HCEC 1CT (cell line): ENCODE measurements at regions not wholly inside any gene's neighbourhood (a gene's known extent, or its start where the extent isn't known, plus 50 kb on each side); places are given as distances from the start of the nearest gene placed in this dataset.

Experiments
- DNase-seq: peaks from one replicate; pipeline ENCODE4 v3.0.0-alpha.2; 2017

DNA sequence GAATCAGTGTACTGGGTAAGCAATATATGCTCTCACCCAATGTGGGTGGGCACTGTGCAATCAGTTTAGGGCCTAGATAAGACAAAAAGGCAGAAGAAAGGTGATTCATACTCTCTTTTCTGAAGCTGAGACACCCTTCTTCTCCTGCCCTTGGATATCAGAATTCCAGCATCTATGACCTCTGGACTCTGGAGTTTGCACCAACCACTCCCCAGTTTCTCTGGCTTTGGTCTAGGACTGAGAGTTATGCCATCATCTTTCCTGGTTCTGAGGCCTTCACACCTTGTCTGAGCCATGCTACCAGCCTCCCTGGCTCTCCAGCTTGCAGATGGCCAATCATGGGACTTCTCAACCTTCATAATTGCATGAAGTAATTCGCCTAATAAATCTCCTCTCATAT, 724.6 kb upstream of the TYRP1 start:
- DNase-seq, result no peak

DNA sequence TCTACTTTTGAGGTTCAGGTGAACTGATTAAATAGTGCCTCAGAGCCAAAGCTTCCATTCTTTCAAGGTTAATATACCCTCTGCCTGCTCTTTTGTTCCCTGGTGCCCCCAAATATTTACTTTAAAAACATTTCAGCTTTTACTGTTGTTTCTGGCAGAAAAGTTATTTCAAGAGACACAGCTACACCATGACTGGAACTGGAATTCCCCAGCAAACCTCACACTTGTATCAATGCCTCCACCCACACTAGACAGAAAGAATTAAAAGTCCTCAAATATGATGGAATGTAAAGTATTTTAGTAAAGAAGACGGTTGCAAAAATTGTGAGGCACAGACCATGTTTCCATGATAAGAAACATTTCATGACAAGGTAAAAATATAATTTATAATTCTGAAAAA, 720.2 kb upstream of the TYRP1 start:
- no peak for DNase-seq

DNA sequence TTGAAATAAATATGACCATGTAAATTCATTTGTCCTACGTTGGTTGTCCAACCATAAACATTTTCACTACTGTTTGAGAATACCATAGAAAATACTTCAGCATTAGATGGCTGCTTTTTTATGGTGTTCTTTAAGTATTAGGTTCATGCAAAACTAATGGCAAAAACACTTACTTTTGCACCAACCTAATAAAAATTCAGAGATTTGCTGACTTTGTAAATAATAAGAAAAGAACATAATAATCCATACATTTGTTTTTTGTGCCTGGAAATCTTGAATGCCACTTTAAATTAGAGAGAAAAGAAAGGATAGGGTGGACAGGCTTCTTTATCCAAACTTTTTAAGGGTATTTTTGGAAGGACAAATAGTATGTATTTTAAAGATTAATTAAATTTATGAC, 719.7 kb upstream of the TYRP1 start:
- DNase-seq, result no peak

DNA sequence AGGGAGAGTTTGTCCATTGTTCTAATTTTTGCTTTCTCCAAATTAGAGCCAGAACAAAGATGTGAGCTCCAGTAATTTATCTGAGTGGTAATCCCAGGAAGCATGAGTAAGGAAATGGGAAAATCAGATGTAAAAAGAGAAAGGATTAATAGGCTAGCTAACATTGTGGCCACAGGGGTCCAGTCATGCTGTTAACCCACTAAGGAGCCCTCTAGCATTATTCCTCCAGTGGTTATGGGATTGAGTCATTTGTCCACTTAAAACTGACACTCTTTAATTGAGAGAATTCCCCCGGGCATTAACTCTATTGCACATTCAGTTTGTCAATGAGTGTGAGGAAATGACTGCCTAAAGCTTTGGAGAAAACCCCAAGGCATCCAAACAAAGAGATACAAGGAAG, 700.3 kb upstream of the TYRP1 start:
- no peak for DNase-seq

DNA sequence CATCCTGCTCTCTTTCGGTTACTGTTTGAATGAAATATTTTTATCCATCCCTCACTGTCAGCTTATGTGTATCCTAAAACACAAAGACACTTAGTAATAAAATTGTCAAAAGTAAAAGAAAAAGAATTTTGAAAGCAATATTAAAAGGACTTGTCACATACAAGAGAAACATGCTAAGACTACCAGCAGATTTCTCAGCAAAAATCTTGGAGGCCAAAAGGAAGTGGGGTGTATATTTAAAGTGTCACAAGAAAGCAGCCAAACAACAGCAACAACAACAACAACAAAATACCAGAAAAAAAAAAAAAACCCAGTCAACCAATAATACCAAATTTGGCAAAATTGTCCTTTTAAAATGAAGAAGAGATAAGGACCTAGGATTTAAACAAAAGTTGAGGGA, 678.7 kb upstream of the TYRP1 start:
- DNase-seq, result no peak

DNA sequence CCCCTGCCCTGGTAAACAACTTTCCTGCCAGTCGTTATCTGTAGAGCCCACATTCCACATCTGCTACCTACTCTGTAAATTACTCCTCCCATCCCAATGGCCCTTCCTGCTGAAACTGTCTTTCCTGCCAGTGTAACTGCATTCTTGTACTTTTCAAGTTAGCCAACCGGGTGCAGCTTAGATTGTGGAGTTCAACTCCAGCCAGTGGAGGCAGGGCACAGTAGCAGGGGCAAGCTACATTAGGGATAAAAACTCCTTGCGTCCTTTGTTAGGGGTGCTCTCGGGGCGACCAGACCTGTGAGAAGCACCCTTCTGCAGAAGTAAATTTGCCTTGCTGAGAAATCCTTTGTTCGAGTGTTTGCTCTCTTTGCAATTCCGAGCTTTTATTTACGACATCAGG, 639.0 kb upstream of the TYRP1 start:
- no peak for DNase-seq

DNA sequence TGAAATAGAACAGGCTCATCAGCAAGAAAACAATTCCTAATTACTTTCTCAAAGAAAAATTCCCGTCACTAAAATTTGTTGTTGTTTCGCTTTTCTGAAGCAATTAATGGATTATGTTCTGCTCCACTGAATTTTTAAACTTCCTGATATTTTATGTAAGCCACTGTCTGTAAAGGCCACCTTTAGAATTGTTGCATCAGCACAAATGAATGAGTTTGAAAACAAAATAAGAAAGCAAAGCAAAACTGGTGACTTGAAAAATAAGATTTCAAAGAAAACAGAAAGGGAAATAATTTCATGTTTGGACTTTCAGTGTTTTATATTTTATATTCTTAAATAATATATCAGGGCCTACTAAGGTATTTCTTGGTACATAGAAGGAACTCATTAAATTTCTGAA, 636.3 kb upstream of the TYRP1 start:
- no peak for DNase-seq

DNA sequence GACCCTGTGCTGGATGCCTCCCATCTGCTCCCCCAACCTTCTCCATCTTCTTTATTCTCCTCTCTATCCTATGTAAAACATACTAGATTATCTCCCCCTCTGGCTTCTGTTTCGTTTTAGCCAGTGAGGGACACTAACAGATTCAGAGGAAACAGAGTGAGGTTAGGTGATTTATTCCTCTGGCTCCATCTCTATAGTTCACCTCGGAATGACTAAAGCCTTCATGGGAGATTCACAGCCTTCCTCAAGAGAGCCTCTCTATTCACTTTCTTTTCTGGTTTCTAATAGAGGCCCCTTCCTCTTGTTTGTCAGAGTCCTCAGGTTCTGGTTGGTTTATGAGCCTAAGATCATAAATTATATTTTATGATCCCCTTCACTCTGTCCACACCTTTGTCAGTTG, 633.1 kb upstream of the TYRP1 start:
- DNase-seq, result no peak

DNA sequence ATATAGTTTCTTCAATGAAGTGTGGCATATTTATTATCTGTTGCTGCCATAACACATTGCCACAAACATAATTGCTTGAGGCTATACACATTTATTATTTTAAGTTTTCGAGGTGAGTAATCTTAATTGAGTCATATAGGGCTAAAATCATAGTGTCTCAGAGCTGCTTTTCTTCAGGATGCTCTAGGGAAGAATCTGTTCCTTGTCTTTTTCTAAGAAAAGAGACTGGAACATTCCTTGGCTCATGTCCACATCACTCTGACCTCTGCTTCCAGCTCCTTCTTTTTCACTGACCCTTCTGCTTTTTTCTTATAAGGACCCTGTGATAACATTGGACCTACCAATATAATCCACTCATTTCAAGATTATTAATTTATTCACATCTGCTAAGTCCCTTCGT, 632.4 kb upstream of the TYRP1 start:
- DNase-seq, result no peak

DNA sequence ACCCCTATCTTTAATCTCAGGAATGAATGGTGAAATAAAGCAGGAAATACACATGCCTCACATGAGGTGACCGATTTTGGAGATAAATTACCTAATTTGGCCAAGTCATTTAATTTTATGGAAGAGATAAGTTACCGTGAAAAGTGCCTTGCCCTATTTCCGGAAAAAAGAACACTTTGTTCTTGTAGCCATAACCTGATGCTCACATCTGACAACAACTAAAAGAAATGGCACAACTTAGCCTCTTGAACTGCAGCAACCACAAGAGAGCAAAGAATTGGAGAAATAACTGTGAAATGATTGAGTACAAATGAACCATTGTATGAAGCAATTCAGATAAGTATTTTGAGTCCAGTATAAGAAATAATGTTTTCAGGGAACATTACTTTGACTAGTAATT, 628.1 kb upstream of the TYRP1 start:
- DNase-seq, result no peak

DNA sequence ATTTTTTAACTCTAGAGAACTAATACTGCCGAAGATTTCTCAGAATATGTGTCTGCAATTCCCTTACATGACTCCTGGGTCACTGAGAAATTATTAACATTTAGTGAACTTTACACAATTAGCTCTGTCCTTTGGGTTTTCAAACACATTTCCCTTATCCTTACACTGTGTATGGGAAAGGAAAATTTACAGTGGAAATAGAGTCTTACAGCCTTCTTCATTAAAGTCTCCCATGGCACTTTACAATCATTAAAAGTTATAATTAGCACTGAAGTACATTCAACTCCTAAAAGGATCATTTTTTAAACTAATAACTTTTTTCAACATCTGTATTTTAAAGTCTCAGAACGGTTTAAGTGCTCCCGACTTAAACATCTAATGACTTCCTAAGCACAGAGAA, 627.5 kb upstream of the TYRP1 start:
- DNase-seq, result no peak

DNA sequence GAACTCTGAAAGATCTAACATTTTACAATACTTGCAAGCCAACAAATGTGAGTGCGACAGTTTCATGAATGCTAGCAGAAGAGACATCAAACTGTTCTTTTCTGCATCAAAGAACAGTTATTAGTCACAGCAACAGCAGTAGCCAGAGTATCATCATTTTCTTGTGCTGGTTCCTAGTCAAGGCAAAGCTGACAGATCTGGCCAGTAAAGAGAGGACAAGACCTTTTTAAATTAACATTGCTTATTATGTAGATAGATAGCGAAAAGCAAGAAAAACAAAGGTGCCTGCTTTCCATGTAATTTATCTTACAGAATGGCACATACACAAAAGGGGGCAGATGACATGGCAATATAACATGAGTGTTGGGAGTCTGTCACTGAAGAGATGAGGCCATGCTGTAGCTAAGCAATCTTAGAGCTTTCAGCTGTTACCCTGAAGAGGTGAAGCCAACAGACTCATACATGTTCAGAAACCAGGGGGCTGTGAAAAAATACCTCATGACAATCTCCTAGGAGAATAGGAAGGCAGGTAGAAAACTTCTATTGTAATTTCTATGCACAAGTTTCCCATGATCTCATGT, 626.6 kb upstream of the TYRP1 start:
- DNase-seq, result no peak

DNA sequence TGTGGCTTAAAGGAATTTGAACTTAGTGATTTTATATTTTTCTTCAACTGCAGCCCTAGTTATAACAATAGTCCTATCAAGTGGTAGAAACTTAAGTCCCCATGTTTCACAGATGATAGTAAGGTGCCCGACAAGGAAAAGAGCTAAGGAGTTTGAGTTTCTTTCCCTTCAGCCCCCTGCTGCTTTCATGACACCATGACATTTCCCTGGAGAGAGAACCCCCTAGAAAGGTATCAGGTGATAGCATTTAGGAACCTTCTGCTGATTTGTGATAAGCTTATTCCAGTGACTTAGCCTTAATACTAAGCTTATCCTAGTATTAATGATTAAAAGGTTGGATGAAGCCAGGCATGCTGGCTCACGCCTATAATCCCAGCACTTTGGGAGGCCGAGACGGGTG, 623.8 kb upstream of the TYRP1 start:
- DNase-seq, result no peak

DNA sequence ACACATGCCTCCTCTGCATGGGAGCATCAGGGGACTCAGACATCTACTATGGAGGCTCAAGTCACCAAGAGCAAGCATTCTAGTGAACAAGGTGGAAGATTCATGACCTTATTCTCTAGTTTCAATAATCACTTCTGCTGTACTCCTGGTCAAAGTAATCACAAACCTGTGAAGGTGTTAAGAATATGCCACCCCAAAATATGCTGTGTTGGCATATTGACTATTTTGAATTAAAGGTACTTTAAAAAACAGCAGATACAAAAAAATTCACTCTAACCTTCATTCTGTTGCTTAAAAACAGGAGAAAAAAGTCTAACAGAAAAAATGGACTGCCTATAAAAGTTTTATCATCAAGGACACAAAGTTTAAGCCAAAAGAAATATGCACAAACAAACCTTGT, 607.8 kb upstream of the TYRP1 start:
- DNase-seq, result no peak

DNA sequence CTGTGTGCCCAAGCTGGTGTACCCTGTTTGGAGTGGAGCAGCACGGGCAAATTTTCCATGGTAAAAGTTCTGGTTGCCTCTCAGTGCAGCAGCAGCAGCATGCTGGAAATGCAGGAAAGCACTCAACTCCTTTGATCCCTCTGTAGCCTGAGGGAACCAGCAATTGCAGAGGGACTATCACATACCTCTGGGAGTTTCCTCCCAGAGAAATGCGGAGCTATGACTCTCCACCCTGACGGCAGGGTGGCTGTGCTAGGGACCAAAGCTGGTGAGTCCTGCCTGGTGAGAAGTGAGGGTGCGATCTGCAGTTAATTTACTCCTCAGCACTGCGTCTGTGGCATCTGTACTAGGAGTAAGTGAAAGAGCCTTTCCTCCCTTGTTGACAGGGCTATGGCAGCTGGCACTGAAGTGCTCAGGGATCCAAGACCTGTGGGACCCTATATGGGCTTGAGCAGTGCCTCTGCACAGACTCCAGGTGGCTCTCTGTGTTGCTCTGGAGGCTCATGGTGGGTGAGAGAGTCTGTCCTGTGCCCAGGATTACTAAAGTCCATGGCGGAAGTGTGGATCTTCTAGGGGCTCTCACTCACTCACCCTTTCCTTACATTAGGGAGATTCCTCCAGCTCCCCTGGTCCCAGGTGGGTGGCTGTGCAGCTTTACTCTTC, 601.2 kb upstream of the TYRP1 start:
- DNase-seq, result no peak

DNA sequence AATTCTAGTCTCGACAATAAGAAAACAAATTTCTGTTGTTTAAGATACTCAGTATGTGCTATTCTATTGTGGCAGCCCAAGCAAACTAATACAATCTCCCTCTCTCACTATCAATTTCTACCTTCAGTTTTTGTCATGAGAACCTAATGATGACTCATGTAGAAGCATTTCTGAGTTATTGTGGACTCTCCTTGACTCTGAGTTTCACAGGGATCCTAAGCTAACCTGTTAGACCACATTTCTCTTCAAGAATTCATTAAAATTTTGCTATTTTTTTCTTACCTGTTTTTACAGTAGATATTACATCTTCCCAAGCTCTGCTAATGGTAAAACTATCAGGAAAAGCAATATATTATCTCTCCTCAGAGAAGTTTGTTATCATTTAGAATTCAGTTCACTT, 599.1 kb upstream of the TYRP1 start:
- DNase-seq, result no peak

DNA sequence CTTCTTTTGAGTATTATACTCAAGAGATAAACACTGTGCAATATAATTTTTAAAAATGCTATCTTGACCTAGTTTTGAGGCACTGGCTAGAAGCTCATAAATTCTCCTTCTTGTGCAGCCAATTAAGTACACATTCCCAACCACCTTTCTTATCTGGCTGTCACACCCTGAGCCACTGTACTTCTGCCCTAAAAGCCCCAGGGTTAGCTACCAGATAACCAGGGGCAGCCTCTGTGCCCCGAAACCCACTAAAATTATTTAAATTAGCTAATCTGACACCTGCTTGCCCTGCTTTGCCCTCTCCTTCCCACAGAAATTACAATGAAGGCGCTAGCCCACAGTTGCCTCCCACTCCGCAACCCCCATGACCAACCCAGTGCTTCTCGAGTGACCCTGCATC, 597.3 kb upstream of the TYRP1 start:
- DNase-seq, result no peak

DNA sequence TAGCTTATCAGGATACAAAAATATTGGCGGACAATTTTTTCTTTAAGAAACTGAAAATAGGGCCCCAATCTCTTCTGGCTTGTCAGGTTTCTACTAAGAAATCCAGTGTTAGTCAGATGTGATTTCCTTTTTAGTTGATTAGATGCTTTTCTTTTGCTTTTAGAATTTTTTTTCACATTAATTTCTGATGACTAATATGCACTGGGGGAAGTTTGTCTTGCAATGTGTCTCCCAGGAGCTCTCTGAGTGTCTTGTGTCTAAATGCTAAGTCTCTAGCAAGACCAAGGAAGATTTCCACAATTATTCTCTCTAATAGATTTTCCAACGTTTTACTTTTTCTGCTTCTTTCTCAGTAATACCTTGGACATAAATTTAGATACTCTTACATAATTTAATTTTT, 559.8 kb upstream of the TYRP1 start:
- no peak for DNase-seq

DNA sequence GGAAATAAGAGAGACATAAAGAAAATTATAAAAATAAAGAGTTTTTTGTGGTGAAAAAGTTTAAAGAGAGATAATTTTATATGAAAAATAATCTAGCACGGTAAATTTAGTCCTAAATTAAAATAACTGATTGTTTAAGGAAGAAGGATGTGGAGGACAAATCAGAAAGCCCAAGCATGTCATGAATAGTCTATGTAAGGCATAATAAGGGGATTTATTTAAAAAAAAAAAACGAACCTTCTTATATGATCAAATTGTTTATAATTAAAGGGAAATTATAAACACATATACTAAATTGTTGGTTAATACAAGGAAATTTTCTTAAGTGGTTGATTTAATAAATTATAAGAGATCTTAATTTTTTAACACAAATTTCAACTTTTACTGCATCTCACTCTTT, 551.8 kb upstream of the TYRP1 start:
- DNase-seq, result no peak

DNA sequence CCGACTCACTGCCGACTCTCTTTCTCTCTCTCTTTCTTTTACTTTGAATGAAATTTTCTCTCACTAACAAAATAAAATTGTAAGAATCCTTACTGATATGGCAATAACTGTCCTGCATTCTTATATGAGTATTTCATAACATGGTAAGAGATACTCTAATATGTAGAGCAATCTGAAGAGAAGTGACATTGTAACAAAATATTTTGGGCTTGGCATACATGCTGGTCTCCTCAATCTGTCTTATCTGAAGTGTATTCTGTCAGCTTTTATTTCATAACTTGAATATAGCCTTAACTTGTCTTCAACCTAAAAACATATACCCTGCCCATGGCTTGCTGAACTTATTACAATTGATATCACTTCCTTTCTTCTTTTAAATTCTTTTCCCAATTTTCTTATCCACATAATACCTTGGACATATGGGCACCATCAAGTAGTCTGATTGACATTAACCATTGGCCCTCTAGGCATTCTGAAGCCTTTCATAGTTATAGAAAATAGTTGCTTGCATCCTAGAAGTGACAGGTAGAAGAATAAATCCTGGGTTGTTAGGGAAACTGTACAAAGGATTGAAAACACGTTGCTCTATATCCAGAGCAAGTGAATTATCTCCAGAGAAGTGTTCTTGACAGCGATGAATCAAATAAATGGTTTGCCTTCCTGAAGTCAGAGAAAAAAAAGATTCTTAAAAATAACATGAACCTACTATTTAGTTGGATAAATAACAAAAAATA, 537.6 kb upstream of the TYRP1 start:
- DNase-seq, result no peak

DNA sequence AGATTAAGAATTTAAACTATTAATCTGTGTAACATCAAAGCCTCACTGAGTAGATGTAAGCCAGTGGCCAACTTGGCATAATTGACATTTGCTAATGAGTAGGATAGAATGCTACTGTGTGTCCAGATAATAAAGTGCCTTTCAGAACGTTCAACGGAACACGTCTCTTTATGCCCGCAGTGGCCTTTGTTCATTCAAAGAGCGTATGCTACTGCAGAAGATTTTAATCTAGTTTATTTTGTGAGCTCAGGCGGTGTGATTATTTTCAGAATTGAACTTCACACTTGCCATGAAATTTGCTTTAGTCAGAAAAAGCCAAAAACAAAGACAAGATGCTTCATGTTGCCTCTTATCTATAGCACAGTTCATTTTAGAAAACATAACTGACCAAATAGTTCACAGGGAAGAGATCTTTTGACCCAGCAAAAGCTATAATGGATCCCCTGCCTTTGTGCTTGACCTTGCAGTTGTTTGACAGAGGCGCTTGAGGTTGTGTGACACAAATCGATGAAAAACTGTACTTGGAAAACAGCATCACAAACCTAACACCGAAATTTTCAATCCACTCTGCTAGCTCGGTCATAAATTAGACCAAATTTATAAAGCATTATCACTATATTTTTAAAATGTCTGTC, 530.9 kb upstream of the TYRP1 start:
- no peak for DNase-seq

DNA sequence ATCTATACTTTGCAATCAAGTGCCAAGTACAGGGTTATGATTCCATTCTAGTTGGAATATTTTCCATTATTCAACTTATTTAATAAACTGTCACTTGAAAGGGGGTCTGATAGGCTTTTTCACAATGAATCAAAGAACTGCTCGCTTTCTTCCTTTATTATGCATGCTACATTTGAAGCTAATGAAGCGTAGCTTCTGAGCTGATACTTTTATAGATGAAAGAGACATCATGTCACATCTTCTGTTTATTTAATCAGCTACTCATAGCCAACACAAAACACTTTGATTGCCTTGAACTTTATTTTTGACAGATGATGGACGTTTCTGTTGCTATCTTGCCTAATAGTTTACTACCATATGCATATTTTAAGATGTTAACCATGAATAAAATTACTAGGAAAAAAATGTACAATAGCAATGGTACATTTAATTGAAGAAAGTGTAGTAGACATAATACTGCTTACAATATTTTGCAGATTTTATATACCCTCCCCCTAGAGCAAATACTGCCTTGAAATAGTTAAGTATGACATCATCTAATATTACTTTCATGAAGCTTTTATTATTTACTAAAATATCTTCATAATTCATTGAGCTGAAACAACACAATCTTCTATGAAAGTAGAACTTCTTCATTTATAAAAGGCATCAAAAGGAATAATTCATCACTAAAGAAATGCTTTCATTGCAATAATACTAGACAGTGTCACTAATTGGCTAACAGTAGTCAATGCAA, 529.3 kb upstream of the TYRP1 start:
- DNase-seq, result no peak

DNA sequence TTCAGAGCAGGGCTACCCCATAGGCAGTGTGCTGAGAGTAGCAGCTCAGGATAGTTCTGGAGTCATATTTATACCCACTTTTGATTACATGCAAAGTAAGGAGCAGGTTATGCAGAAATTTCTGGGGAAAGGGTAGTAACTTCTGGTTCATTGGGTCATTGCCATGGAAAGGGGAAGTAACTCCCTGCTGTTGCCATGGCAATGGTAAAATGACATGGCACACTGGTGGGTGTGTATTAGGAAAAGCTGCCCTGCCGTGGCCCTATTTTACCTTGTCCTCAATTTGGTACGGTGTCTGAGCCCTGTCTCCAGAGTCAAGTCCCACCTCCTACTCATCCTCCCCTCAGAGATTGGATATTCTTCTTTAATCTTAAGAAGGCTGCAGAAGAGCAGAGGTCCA, 526.7 kb upstream of the TYRP1 start:
- no peak for DNase-seq

DNA sequence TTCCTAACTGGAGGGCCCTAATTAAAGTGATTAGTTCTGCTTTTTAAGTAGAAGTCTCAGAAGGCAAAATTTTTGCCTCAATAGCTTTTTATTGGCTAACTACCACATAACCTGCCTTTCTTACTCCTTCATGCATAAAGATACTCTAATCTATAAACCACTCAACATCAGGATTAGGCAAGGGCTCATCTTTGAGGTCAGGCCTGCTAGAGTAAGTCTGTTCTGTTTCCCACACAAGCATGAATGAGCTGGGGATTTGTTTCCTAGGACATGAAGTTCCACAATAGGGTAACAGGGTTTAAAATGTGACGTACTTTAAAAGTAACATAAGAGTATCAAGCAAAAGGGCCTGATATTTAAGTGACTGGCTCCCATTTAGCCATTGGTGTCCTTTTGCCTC, 522.7 kb upstream of the TYRP1 start:
- DNase-seq, result no peak
